ENCODE measurements at regions not wholly inside any gene's neighbourhood (a gene's known extent, or its start where the extent isn't known, plus 50 kb on each side); places are given as distances from the start of the nearest gene placed in this dataset.

DNA sequence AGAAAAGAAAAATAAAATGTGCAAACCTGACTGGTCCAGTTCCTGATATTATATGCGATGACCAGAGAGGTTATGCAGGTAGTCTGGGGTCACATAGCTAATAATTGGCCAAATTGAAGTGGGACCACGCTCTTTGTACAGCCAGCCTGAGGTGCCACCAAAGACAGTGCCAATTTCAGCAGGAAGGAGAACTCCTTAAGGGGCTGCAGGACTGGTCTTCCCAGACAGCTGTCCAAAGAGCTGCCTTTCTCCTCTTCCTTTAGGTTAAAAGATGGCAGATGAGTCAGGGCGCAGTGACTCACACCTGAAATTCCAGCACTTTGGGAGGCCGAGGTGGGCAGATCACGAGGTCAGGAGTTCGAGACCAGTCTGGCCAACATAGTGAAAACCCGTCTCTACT is 95.5 kb downstream of the ACKR3 start:
- Histone ChIP-seq H3K36me3 (replicated peaks in 1 of 2; ENCODE audit: insufficient read depth in 1 of 2, low read depth in 2 of 2) (no peaks in the 10 kb centered on the region), H3K4me3 (no peak overlapping the region), H3K4me1 (no peaks in the 10 kb centered on the region), H3K9me3 (no peaks in the 10 kb centered on the region), H3K27ac (no peak overlapping the region), H3K27me3 (no peaks in the 10 kb centered on the region)
- TF ChIP-seq, protein P1, sequence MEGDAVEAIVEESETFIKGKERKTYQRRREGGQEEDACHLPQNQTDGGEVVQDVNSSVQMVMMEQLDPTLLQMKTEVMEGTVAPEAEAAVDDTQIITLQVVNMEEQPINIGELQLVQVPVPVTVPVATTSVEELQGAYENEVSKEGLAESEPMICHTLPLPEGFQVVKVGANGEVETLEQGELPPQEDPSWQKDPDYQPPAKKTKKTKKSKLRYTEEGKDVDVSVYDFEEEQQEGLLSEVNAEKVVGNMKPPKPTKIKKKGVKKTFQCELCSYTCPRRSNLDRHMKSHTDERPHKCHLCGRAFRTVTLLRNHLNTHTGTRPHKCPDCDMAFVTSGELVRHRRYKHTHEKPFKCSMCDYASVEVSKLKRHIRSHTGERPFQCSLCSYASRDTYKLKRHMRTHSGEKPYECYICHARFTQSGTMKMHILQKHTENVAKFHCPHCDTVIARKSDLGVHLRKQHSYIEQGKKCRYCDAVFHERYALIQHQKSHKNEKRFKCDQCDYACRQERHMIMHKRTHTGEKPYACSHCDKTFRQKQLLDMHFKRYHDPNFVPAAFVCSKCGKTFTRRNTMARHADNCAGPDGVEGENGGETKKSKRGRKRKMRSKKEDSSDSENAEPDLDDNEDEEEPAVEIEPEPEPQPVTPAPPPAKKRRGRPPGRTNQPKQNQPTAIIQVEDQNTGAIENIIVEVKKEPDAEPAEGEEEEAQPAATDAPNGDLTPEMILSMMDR (IDR thresholded peaks at IDR 0.05): no peak
- no peak for TF ChIP-seq POLR2A (IDR thresholded peaks at IDR 0.05)
- intact Hi-C loops (cut with DNase I): no loop called here
- ATAC-seq (no peak), DNase-seq (no peak)
- WGBS, 2 donors: 90 to 95% methylated on average over 7 of the region's 7 CpGs

DNA sequence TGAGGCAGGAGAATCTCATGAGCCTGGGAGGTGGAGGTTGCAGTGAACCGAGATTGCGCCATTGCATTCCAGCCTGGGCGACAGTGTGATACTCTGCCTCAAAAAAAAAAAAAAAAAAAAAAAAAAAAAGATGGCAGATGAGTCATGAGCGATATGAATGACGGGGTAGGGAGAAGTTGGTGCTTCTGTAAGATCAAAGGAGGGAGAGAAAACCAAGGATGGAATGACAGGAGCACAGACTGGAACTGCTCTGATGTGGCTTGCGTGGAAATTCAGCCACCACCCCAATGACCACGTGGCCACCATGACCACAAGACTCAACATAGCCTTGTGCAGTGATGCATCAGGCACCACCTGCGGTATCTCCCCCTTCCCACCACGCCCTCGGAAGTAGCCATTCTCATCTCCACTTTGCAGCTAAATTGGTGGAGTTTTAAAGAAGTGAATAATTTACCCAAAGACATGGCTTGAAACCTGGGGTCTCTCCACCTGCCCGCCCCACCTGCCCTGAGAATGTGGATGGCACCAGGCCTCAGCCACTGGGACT is 96.0 kb downstream of the ACKR3 start:
- DNase-seq (no peak), ATAC-seq (no peak)
- no peaks in the 10 kb centered on the region for H3K9me3 ChIP-seq
- no peaks in the 10 kb centered on the region for H3K4me1 ChIP-seq
- H3K27me3 ChIP-seq: no peaks in the 10 kb centered on the region
- intact Hi-C loops (cut with DNase I): no loop called here
- no peak overlapping the region for H3K4me3 ChIP-seq
- WGBS, 2 donors: 89 to 96% methylated on average over 11 of the region's 11 CpGs
- no peaks in the 10 kb centered on the region for H3K36me3 ChIP-seq (replicated peaks in 1 of 2; ENCODE audit: insufficient read depth in 1 of 2, low read depth in 2 of 2)
- TF ChIP-seq, protein P1 (IDR thresholded peaks at IDR 0.05): no peak
- no peak for TF ChIP-seq POLR2A (IDR thresholded peaks at IDR 0.05)
- no peak overlapping the region for H3K27ac ChIP-seq

DNA sequence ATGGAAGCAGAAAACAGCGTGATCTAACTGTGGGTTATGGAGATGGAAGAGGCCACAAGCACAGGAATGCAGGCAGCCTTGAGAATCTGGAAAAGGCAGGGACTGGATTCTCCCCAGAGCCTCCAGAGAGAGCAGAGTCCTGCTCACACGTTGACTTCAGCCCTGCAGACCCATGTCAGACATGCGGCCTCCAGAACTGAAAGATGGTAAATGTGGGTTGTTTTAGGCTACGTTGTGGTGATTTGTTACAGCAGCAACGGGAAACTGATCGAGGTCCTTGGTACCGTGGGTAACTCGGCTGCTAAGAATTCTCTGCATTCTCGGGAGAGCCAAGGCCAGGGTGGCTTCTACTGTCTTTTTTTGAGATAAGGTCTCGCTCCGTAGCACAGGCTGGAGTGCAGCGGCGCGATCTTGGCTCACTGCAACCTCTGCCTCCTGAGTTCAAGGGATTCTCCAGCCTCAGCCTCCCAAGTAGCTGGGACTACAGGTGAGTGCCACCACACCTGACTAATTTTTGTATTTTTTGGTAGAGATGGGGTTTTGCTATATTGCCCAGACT is 97.1 kb downstream of the ACKR3 start:
- Histone ChIP-seq H3K4me1 (no peaks in the 10 kb centered on the region), H3K27me3 (no peaks in the 10 kb centered on the region), H3K27ac (no peak overlapping the region), H3K4me3 (no peak overlapping the region), H3K36me3 (replicated peaks in 1 of 2; ENCODE audit: insufficient read depth in 1 of 2, low read depth in 2 of 2) (no peaks in the 10 kb centered on the region), H3K9me3 (no peaks in the 10 kb centered on the region)
- DNase-seq: no peak
- WGBS, 2 donors: 94% methylated on average over 14 of the region's 14 CpGs
- intact Hi-C loops (cut with DNase I): no loop called here
- TF ChIP-seq, protein P1 (IDR thresholded peaks at IDR 0.05): no peak
- TF ChIP-seq POLR2A (IDR thresholded peaks at IDR 0.05): no peak
- ATAC-seq: no peak

DNA sequence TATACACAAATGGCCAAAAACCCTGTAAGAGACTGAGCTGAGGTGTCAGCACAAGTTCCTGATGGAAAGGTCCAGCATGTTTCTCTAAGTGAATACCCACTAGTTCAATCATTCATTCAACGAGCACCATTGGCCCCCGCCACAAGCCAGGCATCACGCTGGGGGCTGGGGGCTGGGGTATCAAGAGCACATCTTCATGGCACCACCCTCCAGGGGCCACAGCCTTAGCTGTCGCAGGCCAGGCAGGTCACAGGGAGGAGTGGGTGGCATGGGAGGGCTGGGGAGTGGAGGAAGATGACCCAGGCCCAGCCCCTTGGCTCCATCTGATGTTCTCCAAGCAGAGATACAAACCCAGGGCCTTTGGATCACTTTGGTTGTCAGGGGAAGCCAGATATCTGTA is 97.9 kb downstream of the ACKR3 start:
- no peak overlapping the region for H3K27ac ChIP-seq
- H3K4me3 ChIP-seq: no peak overlapping the region
- WGBS, 2 donors: 92 to 100% methylated on average over 4 of the region's 4 CpGs
- no peaks in the 10 kb centered on the region for H3K9me3 ChIP-seq
- no peaks in the 10 kb centered on the region for H3K4me1 ChIP-seq
- no peaks in the 10 kb centered on the region for H3K27me3 ChIP-seq
- no peak for DNase-seq
- ATAC-seq: no peak
- TF ChIP-seq POLR2A (IDR thresholded peaks at IDR 0.05): no peak
- TF ChIP-seq, protein P1 (IDR thresholded peaks at IDR 0.05): no peak
- intact Hi-C loops (cut with DNase I): no loop called here
- no peaks in the 10 kb centered on the region for H3K36me3 ChIP-seq (replicated peaks in 1 of 2; ENCODE audit: insufficient read depth in 1 of 2, low read depth in 2 of 2)

DNA sequence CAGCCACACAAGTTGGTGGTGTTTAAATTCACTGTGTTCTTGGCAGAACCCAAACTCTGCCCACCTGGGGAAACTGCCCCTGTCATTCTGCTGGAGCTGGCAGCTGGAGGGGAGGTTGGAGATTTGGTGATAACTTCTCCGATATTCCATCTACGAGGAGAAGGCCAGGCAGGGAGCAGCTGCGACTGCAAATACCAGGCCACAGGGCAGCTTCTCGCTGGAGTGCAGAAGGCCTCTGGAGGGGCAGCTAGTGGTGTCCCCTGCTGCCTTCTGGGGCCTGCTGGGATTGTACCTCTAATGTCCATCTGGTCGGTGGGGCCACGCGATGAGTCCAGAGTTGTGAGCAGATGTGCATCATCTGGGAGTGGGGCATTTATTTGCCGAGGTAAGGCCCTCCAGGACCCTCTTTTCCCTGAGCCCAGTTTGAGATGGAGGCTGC is 98.9 kb downstream of the ACKR3 start:
- Histone ChIP-seq H3K27me3 (no peaks in the 10 kb centered on the region), H3K36me3 (replicated peaks in 1 of 2; ENCODE audit: insufficient read depth in 1 of 2, low read depth in 2 of 2) (no peaks in the 10 kb centered on the region), H3K4me3 (no peak overlapping the region), H3K9me3 (no peaks in the 10 kb centered on the region), H3K4me1 (no peaks in the 10 kb centered on the region), H3K27ac (no peak overlapping the region)
- DNase-seq (no peak), ATAC-seq (no peak)
- WGBS, 2 donors: 90 to 91% methylated on average over 4 to 8 of the region's 8 CpGs
- intact Hi-C loops (cut with DNase I): no loop called here
- TF ChIP-seq, protein P1 (IDR thresholded peaks at IDR 0.05): no peak
- no peak for TF ChIP-seq POLR2A (IDR thresholded peaks at IDR 0.05)

Measured in body of pancreas (tissue), 4 donors.